ENCODE measurements at regions not wholly inside any gene's neighbourhood (a gene's known extent, or its start where the extent isn't known, plus 50 kb on each side); places are given as distances from the start of the nearest gene placed in this dataset.

- Mint-ChIP-seq H3K27ac (ENCODE audit: unreplicated experiment) (no peak overlapping the region), H3K27me3 (ENCODE audit: low read depth) (no peaks in the 10 kb centered on the region), H3K9me3 (ENCODE audit: low read depth) (peaks cover 4% of the 10 kb centered on the region), H3K36me3 (ENCODE audit: low read depth) (no peaks in the 10 kb centered on the region), H3K4me1 (ENCODE audit: low read depth) (no peaks in the 10 kb centered on the region), H3K4me3 (ENCODE audit: unreplicated experiment) (no peak overlapping the region)
- no peak for TF ChIP-seq CTCF (IDR thresholded peaks at IDR 0.05)
- DNase-seq (ENCODE audit: low spot score): no peak
Observed at GRCh38 chr7:108985037-108985436, 415.4 kb downstream of the DNAJB9 start.

GRCh38 chr7:108989319-108989718 lies 419.6 kb downstream of the DNAJB9 start:
- H3K9me3 Mint-ChIP-seq (ENCODE audit: low read depth): no peaks in the 10 kb centered on the region
- H3K27ac Mint-ChIP-seq (ENCODE audit: unreplicated experiment): no peak overlapping the region
- no peak for DNase-seq (ENCODE audit: low spot score)
- no peak for TF ChIP-seq CTCF (IDR thresholded peaks at IDR 0.05)
- H3K27me3 Mint-ChIP-seq (ENCODE audit: low read depth): peaks cover 3% of the 10 kb centered on the region
- no peaks in the 10 kb centered on the region for H3K36me3 Mint-ChIP-seq (ENCODE audit: low read depth)
- H3K4me1 Mint-ChIP-seq (ENCODE audit: low read depth): no peaks in the 10 kb centered on the region
- no peak overlapping the region for H3K4me3 Mint-ChIP-seq (ENCODE audit: unreplicated experiment)

GRCh38 chr7:108997480-108997879 lies 427.8 kb downstream of the DNAJB9 start:
- no peaks in the 10 kb centered on the region for H3K36me3 Mint-ChIP-seq (ENCODE audit: low read depth)
- no peaks in the 10 kb centered on the region for H3K4me1 Mint-ChIP-seq (ENCODE audit: low read depth)
- no peak overlapping the region for H3K4me3 Mint-ChIP-seq (ENCODE audit: unreplicated experiment)
- no peak for DNase-seq (ENCODE audit: low spot score)
- TF ChIP-seq CTCF (IDR thresholded peaks at IDR 0.05): no peak
- no peaks in the 10 kb centered on the region for H3K9me3 Mint-ChIP-seq (ENCODE audit: low read depth)
- H3K27ac Mint-ChIP-seq (ENCODE audit: unreplicated experiment): no peak overlapping the region
- H3K27me3 Mint-ChIP-seq (ENCODE audit: low read depth): peaks cover 4% of the 10 kb centered on the region

- no peaks in the 10 kb centered on the region for H3K36me3 Mint-ChIP-seq (ENCODE audit: low read depth)
- H3K27me3 Mint-ChIP-seq (ENCODE audit: low read depth): peaks cover 2% of the 10 kb centered on the region
- no peak overlapping the region for H3K27ac Mint-ChIP-seq (ENCODE audit: unreplicated experiment)
- TF ChIP-seq CTCF (IDR thresholded peaks at IDR 0.05): no peak
- H3K4me1 Mint-ChIP-seq (ENCODE audit: low read depth): no peaks in the 10 kb centered on the region
- DNase-seq (ENCODE audit: low spot score): no peak
- H3K9me3 Mint-ChIP-seq (ENCODE audit: low read depth): no peaks in the 10 kb centered on the region
- H3K4me3 Mint-ChIP-seq (ENCODE audit: unreplicated experiment): no peak overlapping the region
Observed at GRCh38 chr7:109003742-109004141, 434.1 kb downstream of the DNAJB9 start.

GRCh38 chr7:109009636-109010035 lies 440.0 kb downstream of the DNAJB9 start:
- no peak for TF ChIP-seq CTCF (IDR thresholded peaks at IDR 0.05)
- H3K36me3 Mint-ChIP-seq (ENCODE audit: low read depth): no peaks in the 10 kb centered on the region
- DNase-seq (ENCODE audit: low spot score): no peak
- no peak overlapping the region for H3K4me3 Mint-ChIP-seq (ENCODE audit: unreplicated experiment)
- H3K27ac Mint-ChIP-seq (ENCODE audit: unreplicated experiment): no peak overlapping the region
- H3K4me1 Mint-ChIP-seq (ENCODE audit: low read depth): no peaks in the 10 kb centered on the region
- H3K27me3 Mint-ChIP-seq (ENCODE audit: low read depth): peaks cover 2% of the 10 kb centered on the region
- H3K9me3 Mint-ChIP-seq (ENCODE audit: low read depth): peaks cover 3% of the 10 kb centered on the region

Data from chondrocyte (in vitro differentiated cells).